Body of pancreas (tissue), 4 donors: ENCODE measurements at regions not wholly inside any gene's neighbourhood (a gene's known extent, or its start where the extent isn't known, plus 50 kb on each side); places are given as distances from the start of the nearest gene placed in this dataset.

Experiments used
- POLR2A ChIP-seq, 3 donors: fragments of 450-650 bp; IDR thresholded peaks; one replicate each; pipeline ENCODE4 v1.6.1; 2016; ENCODE audit warnings: antibody characterized with exemption in 3 of 3, mild to moderate bottlenecking in 2 of 3
- TF ChIP-seq, protein P1 (sequence below), 7 experiments: fragments of 450-650 bp in 4 of 7; fragments of 200-600 bp in 3 of 7; sonication (generic) in 3 of 7; IDR thresholded peaks; one replicate each; pipeline ENCODE4 v1.5.1; 2016 to 2019; ENCODE audit warnings: antibody characterized with exemption in 7 of 7

DNA sequence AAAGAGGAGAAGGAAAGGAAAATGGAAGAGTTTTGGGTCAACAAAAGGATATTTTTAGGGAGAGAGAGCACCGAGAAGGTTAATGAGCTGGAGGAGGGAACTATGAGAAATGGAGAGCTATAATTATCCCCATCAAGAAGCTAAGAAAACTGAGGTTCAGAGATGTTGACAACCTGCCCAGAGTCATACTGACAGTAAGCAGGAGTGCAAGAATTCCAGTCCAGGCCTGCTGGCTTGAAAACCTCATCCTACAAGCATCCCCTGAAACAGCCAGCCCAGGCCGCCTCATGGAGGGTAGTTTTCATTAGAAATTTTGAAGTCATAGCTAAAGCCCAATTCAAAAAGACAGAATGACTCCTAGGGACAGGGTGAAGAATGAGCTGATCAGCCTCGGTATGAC lies 172.1 kb upstream of the LRFN2 start:
- TF ChIP-seq POLR2A (IDR thresholded peaks at IDR 0.05), result no peak
- TF ChIP-seq, protein P1, sequence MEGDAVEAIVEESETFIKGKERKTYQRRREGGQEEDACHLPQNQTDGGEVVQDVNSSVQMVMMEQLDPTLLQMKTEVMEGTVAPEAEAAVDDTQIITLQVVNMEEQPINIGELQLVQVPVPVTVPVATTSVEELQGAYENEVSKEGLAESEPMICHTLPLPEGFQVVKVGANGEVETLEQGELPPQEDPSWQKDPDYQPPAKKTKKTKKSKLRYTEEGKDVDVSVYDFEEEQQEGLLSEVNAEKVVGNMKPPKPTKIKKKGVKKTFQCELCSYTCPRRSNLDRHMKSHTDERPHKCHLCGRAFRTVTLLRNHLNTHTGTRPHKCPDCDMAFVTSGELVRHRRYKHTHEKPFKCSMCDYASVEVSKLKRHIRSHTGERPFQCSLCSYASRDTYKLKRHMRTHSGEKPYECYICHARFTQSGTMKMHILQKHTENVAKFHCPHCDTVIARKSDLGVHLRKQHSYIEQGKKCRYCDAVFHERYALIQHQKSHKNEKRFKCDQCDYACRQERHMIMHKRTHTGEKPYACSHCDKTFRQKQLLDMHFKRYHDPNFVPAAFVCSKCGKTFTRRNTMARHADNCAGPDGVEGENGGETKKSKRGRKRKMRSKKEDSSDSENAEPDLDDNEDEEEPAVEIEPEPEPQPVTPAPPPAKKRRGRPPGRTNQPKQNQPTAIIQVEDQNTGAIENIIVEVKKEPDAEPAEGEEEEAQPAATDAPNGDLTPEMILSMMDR (IDR thresholded peaks at IDR 0.05), result no peak
